DND-41 (cell line): ENCODE measurements at regions not wholly inside any gene's neighbourhood (a gene's known extent, or its start where the extent isn't known, plus 50 kb on each side); places are given as distances from the start of the nearest gene placed in this dataset.

ENCODE experiments used
- ATAC-seq: fragments of 200-7000 bp; cut with Tn5 transposase; 3 replicates; pipeline ENCODE4 v1.9.1; 2021; ENCODE audit warnings: low read depth; ENCODE audit not compliant: insufficient read depth
- DNase-seq: peaks from one replicate; pipeline ENCODE4 v3.0.0-alpha.2; 2020
- H2AFZ ChIP-seq: 2 replicates; pipeline ENCODE4 v1.6.0; 2012; ENCODE audit warnings: low read depth, low read length
- H3K27ac ChIP-seq: 2 replicates; pipeline ENCODE4 v1.5.1; 2012; ENCODE audit warnings: low read length, inconsistent platforms
- H3K27me3 ChIP-seq: fragments of 200-600 bp; sonication (generic); 2 replicates; pipeline ENCODE4 v1.6.0; 2012; ENCODE audit warnings: low read length, mild to moderate bottlenecking, inconsistent platforms; ENCODE audit not compliant: insufficient read depth, poor library complexity
- H3K36me3 ChIP-seq: 2 replicates; pipeline ENCODE4 v1.5.1; 2012; ENCODE audit warnings: low read length, inconsistent platforms; ENCODE audit not compliant: insufficient read depth
- H3K4me1 ChIP-seq: 2 replicates; pipeline ENCODE4 v1.5.1; 2012; ENCODE audit warnings: mild to moderate bottlenecking, low read length; ENCODE audit not compliant: insufficient read depth
- H3K4me2 ChIP-seq: 2 replicates; pipeline ENCODE4 v1.6.0; 2012; ENCODE audit warnings: mild to moderate bottlenecking, moderate library complexity, low read length, inconsistent platforms; ENCODE audit not compliant: insufficient read depth
- H3K4me3 ChIP-seq, 2 experiments: fragments of 200-600 bp in 1 of 2; shearing (Covaris generic) in 1 of 2; 2 replicates each; pipeline ENCODE4 v1.5.1; 2012 to 2016; ENCODE audit warnings: inconsistent platforms in 2 of 2, low read length in 2 of 2, mild to moderate bottlenecking in 2 of 2, low read depth in 1 of 2, moderate library complexity in 1 of 2
- H3K79me2 ChIP-seq: 2 replicates; pipeline ENCODE4 v1.6.0; 2012; ENCODE audit warnings: low read length, inconsistent platforms; ENCODE audit not compliant: insufficient read depth
- H3K9ac ChIP-seq: 2 replicates; pipeline ENCODE4 v1.6.0; 2012; ENCODE audit warnings: low read depth, mild to moderate bottlenecking, inconsistent platforms, low read length, moderate library complexity
- H3K9me3 ChIP-seq: 2 replicates; pipeline ENCODE4 v1.5.1; 2012; ENCODE audit warnings: low read length, moderate library complexity, mild to moderate bottlenecking, inconsistent platforms; ENCODE audit not compliant: insufficient read depth, severe bottlenecking
- H4K20me1 ChIP-seq: 2 replicates; pipeline ENCODE4 v1.6.0; 2012; ENCODE audit warnings: low read length; ENCODE audit not compliant: insufficient read depth
- EZH2 ChIP-seq: IDR thresholded peaks from 3 replicates; pipeline ENCODE4 v1.6.1; 2012; ENCODE audit warnings: borderline replicate concordance, low read depth, mild to moderate bottlenecking, moderate library complexity, low read length, inconsistent platforms; ENCODE audit not compliant: severe bottlenecking
- TF ChIP-seq, protein P1 (sequence below): IDR thresholded peaks from 2 replicates; pipeline ENCODE4 v1.5.1; 2012; ENCODE audit warnings: borderline replicate concordance, low read length, moderate library complexity, mild to moderate bottlenecking; ENCODE audit not compliant: poor library complexity, severe bottlenecking; ENCODE audit errors: extremely low read depth

DNA sequence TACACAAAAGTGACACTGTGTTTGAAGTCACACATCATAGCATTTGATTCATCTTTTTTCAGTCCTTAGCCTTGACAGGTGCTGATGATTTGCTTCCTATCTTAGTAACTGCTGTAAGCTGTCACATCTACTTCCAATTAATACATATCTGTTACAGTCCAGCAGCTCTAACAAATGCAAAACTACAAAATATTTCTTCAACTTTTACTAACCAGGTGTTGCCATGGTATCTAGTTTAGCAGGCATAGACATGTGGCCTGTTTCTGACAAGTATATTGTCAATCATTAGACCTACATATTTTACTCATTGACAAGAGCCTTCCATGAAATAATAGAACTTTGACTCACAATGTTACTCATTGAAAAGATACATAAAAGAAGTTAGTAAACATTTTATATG is 1159.7 kb downstream of the GRIK2 start:
- DNase-seq (no peak), ATAC-seq (no peak)
- Histone ChIP-seq H3K79me2 (no peaks in the 10 kb centered on the region), H2AFZ (no peak overlapping the region), H3K9ac (no peak overlapping the region), H3K4me3 (no peak overlapping the region), H3K27ac (no peak overlapping the region), H3K4me2 (no peak overlapping the region), H3K36me3 (no peaks in the 10 kb centered on the region), H3K9me3 (no peaks in the 10 kb centered on the region), H3K27me3 (no peaks in the 10 kb centered on the region), H4K20me1 (no peaks in the 10 kb centered on the region), H3K4me1 (no peaks in the 10 kb centered on the region)
- TF ChIP-seq, protein P1, sequence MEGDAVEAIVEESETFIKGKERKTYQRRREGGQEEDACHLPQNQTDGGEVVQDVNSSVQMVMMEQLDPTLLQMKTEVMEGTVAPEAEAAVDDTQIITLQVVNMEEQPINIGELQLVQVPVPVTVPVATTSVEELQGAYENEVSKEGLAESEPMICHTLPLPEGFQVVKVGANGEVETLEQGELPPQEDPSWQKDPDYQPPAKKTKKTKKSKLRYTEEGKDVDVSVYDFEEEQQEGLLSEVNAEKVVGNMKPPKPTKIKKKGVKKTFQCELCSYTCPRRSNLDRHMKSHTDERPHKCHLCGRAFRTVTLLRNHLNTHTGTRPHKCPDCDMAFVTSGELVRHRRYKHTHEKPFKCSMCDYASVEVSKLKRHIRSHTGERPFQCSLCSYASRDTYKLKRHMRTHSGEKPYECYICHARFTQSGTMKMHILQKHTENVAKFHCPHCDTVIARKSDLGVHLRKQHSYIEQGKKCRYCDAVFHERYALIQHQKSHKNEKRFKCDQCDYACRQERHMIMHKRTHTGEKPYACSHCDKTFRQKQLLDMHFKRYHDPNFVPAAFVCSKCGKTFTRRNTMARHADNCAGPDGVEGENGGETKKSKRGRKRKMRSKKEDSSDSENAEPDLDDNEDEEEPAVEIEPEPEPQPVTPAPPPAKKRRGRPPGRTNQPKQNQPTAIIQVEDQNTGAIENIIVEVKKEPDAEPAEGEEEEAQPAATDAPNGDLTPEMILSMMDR, result no peak
- no peak for TF ChIP-seq EZH2

DNA sequence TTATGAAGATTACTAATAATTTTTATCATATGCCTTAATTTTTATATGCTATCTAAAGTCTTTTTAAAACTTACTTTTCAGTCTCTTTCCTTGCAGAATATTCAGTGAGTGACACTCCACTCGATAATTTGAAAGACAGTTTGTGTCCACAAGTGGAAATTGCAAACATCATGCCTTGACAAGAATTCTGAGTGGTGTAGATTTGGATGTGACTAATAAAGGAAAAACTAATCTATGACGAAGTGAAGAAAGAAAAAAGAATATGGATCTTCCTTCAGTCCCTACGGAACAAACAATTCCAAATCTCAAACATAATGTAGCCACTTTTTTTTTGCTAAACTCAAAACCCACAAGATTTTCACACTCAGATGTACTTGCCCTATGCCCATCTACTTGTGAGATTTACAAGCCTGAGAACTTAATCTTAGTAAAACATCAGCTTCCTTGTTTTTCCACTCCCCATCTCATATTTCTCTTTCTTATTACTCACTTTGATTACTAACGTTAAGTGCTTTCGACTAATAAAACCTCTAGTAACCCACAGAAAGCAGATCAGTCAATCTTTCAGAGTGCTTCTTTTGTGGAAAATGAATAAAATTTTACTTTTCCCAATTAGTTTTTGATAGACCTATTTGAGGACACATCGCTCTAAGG is 1155.8 kb downstream of the GRIK2 start:
- ATAC-seq, result no peak
- Histone ChIP-seq H3K27ac (no peak overlapping the region), H4K20me1 (no peaks in the 10 kb centered on the region), H3K9me3 (no peaks in the 10 kb centered on the region), H3K9ac (no peak overlapping the region), H2AFZ (no peak overlapping the region), H3K4me1 (no peaks in the 10 kb centered on the region), H3K4me2 (no peak overlapping the region), H3K27me3 (no peaks in the 10 kb centered on the region), H3K36me3 (no peaks in the 10 kb centered on the region), H3K79me2 (no peaks in the 10 kb centered on the region), H3K4me3 (no peak overlapping the region)
- no peak for TF ChIP-seq EZH2
- TF ChIP-seq, protein P1, result no peak
- DNase-seq, result no peak

- ATAC-seq, result no peak
These were observed 1131.8 kb downstream of the GRIK2 start for GRCh38 chr6:102525336-102525735.

More at GRCh38 chr6:102525336-102525735, 1131.8 kb downstream of the GRIK2 start:
- no peak overlapping the region for H3K27ac ChIP-seq
- H3K36me3 ChIP-seq, result no peaks in the 10 kb centered on the region
- H3K4me1 ChIP-seq, result no peaks in the 10 kb centered on the region
- TF ChIP-seq, protein P1, result no peak
- TF ChIP-seq EZH2, result no peak
- no peaks in the 10 kb centered on the region for H4K20me1 ChIP-seq
- H2AFZ ChIP-seq, result no peak overlapping the region
- H3K4me2 ChIP-seq, result no peak overlapping the region
- no peaks in the 10 kb centered on the region for H3K9me3 ChIP-seq
- no peak for DNase-seq
- H3K4me3 ChIP-seq, result no peak overlapping the region
- H3K79me2 ChIP-seq, result no peaks in the 10 kb centered on the region
- H3K9ac ChIP-seq, result no peak overlapping the region
- H3K27me3 ChIP-seq, result no peaks in the 10 kb centered on the region
